ENCODE measurements at regions not wholly inside any gene's neighbourhood (a gene's known extent, or its start where the extent isn't known, plus 50 kb on each side); places are given as distances from the start of the nearest gene placed in this dataset.

DNA sequence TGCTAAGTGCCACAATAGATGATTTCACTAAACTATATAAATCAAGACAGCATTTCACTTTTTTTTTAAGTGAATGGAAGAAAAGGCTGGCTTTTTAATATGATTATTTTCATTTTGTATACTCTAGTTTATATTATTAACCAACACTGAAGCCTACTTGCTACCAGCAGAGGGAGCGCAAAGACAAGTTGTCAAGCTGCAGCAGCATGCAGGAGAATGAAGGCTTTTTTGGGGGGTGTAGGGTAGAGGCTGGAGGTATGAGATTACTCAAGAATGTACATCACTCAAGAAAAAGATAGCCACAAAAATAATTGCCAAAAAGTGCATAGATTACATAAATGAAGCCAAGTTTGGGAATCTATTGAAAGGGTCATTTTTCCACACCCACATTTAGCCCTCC is 519.5 kb downstream of the FGF13 start:
- no peaks in the 10 kb centered on the region for H3K4me1 Mint-ChIP-seq
- TF ChIP-seq, protein P1, sequence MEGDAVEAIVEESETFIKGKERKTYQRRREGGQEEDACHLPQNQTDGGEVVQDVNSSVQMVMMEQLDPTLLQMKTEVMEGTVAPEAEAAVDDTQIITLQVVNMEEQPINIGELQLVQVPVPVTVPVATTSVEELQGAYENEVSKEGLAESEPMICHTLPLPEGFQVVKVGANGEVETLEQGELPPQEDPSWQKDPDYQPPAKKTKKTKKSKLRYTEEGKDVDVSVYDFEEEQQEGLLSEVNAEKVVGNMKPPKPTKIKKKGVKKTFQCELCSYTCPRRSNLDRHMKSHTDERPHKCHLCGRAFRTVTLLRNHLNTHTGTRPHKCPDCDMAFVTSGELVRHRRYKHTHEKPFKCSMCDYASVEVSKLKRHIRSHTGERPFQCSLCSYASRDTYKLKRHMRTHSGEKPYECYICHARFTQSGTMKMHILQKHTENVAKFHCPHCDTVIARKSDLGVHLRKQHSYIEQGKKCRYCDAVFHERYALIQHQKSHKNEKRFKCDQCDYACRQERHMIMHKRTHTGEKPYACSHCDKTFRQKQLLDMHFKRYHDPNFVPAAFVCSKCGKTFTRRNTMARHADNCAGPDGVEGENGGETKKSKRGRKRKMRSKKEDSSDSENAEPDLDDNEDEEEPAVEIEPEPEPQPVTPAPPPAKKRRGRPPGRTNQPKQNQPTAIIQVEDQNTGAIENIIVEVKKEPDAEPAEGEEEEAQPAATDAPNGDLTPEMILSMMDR (IDR thresholded peaks at IDR 0.05): peak; percentile 75
- no peak for TF ChIP-seq EZH2 (IDR thresholded peaks at IDR 0.05)
- Histone ChIP-seq H3K9me3 (ENCODE audit: low read depth) (peaks cover 4% of the 10 kb centered on the region), H3K79me2 (ENCODE audit: low read depth) (no peaks in the 10 kb centered on the region), H3K9ac (no peak overlapping the region), H3K4me3 (no peak overlapping the region), H3K27ac (no peak overlapping the region), H4K20me1 (ENCODE audit: low read depth) (no peaks in the 10 kb centered on the region), H3K4me2 (no peak overlapping the region), H3K36me3 (no peaks in the 10 kb centered on the region), H2AFZ (replicated peaks) (no peak overlapping the region), H3F3A (ENCODE audit: low read depth) (no peaks in the 10 kb centered on the region), H3K27me3 (no peaks in the 10 kb centered on the region), H3K4me1 (no peaks in the 10 kb centered on the region)
- H3K36me3 Mint-ChIP-seq: no peaks in the 10 kb centered on the region
- H3K27ac Mint-ChIP-seq: no peak overlapping the region
- DNase-seq (ENCODE audit: low spot score): peak; percentile 64
- H3K9me3 Mint-ChIP-seq: no peaks in the 10 kb centered on the region
- H3K27me3 Mint-ChIP-seq (ENCODE audit: insufficient read depth, low read depth): peaks cover 2% of the 10 kb centered on the region
- no peak overlapping the region for H3K4me3 Mint-ChIP-seq

DNA sequence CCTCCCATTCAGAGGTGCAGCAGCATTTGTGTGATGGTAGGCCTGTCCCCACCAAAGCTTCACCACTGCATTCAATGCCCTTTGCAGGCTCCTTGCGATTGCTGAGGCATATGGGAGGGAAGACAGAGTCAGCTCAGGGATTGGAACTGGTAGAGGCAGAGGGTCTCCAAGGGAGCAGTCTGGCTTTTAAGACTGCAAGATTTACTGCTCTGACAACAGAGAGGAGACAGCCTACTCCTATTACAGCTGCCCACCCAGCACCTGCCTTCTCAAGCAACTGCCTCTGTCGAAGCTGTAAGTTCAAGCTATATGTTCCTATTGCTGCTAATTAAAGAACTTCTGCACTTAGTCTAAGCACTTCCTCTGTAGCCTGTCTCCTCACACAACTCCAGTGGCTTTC is 481.8 kb downstream of the FGF13 start:
- H3K4me3 ChIP-seq: no peak overlapping the region
- Mint-ChIP-seq H3K4me1 (no peaks in the 10 kb centered on the region), H3K4me3 (no peak overlapping the region), H3K27me3 (ENCODE audit: insufficient read depth, low read depth) (no peaks in the 10 kb centered on the region), H3K27ac (no peak overlapping the region), H3K9me3 (peaks cover 12% of the 10 kb centered on the region), H3K36me3 (no peaks in the 10 kb centered on the region)
- no peaks in the 10 kb centered on the region for H3F3A ChIP-seq (ENCODE audit: low read depth)
- no peak overlapping the region for H3K27ac ChIP-seq
- H3K4me2 ChIP-seq: no peak overlapping the region
- no peaks in the 10 kb centered on the region for H3K36me3 ChIP-seq
- no peaks in the 10 kb centered on the region for H3K79me2 ChIP-seq (ENCODE audit: low read depth)
- no peak for DNase-seq (ENCODE audit: low spot score)
- H3K4me1 ChIP-seq: no peaks in the 10 kb centered on the region
- TF ChIP-seq, protein P1 (IDR thresholded peaks at IDR 0.05): no peak
- TF ChIP-seq EZH2 (IDR thresholded peaks at IDR 0.05) (no peak), EZH2phosphoT487 (IDR thresholded peaks at IDR 0.05) (no peak)
- no peaks in the 10 kb centered on the region for H3K9me3 ChIP-seq (ENCODE audit: low read depth)
- H2AFZ ChIP-seq (replicated peaks): no peak overlapping the region
- no peaks in the 10 kb centered on the region for H4K20me1 ChIP-seq (ENCODE audit: low read depth)
- no peaks in the 10 kb centered on the region for H3K27me3 ChIP-seq
- no peak overlapping the region for H3K9ac ChIP-seq

DNA sequence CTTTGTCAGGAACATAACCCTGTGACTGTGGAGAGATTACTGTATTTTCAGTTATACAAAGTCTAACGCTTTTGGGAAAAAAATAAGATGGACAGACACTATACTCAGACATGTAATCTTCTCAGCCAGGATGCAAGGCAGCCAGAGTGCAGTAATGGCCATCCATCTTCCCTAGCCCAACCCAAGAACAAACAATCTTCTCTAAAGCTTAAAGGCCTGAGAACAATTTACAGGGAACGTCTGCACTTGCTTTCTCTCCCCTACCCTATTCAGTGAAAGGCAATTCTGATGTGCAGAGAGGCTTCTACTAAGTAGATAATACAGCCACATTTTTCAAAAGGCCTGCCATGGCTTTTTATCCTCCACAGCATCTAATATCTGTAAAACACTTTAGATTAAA is 471.3 kb downstream of the FGF13 start:
- H3K27me3 Mint-ChIP-seq (ENCODE audit: insufficient read depth, low read depth): no peaks in the 10 kb centered on the region
- H3K79me2 ChIP-seq (ENCODE audit: low read depth): no peaks in the 10 kb centered on the region
- no peak overlapping the region for H3K4me3 Mint-ChIP-seq
- H4K20me1 ChIP-seq (ENCODE audit: low read depth): no peaks in the 10 kb centered on the region
- H3K36me3 ChIP-seq: no peaks in the 10 kb centered on the region
- H3K4me1 Mint-ChIP-seq: no peaks in the 10 kb centered on the region
- no peak overlapping the region for H3K27ac ChIP-seq
- H3K9me3 Mint-ChIP-seq: no peaks in the 10 kb centered on the region
- no peak overlapping the region for H3K9ac ChIP-seq
- H3K27ac Mint-ChIP-seq: no peak overlapping the region
- no peaks in the 10 kb centered on the region for H3F3A ChIP-seq (ENCODE audit: low read depth)
- H3K4me3 ChIP-seq: no peak overlapping the region
- H3K4me2 ChIP-seq: no peak overlapping the region
- no peaks in the 10 kb centered on the region for H3K4me1 ChIP-seq
- H3K9me3 ChIP-seq (ENCODE audit: low read depth): no peaks in the 10 kb centered on the region
- DNase-seq (ENCODE audit: low spot score): no peak
- no peaks in the 10 kb centered on the region for H3K36me3 Mint-ChIP-seq
- no peak overlapping the region for H2AFZ ChIP-seq (replicated peaks)
- H3K27me3 ChIP-seq: no peaks in the 10 kb centered on the region
- TF ChIP-seq EZH2phosphoT487 (IDR thresholded peaks at IDR 0.05) (no peak), EZH2 (IDR thresholded peaks at IDR 0.05) (no peak)
- TF ChIP-seq, protein P1 (IDR thresholded peaks at IDR 0.05): no peak

DNA sequence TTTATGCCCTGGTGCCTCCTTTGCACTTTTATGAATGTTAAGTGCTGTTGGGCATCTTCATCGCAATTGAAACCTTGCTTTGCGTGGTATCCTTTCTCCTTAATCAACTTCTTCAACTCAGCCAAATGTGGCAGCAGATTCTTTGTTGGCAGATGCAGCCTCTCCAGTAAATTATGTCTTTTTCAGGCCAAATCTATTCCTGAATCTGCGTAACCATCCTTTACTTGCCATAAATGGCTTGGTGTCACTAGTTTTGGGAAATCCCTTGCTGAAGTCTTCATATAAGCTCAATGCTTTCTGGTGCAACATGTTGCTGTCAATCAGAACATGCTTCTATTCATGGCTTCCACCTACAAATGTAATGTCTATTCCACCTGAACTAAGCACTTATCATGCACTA is 457.5 kb downstream of the FGF13 start:
- H3K9me3 Mint-ChIP-seq: no peaks in the 10 kb centered on the region
- no peaks in the 10 kb centered on the region for H3K36me3 Mint-ChIP-seq
- H3K27me3 Mint-ChIP-seq (ENCODE audit: insufficient read depth, low read depth): no peaks in the 10 kb centered on the region
- Histone ChIP-seq H3F3A (ENCODE audit: low read depth) (no peaks in the 10 kb centered on the region), H4K20me1 (ENCODE audit: low read depth) (no peaks in the 10 kb centered on the region), H3K27me3 (no peaks in the 10 kb centered on the region), H3K9ac (no peak overlapping the region), H3K4me1 (peaks cover 11% of the 10 kb centered on the region), H3K4me3 (no peak overlapping the region), H3K36me3 (no peaks in the 10 kb centered on the region), H3K79me2 (ENCODE audit: low read depth) (no peaks in the 10 kb centered on the region), H2AFZ (replicated peaks) (no peak overlapping the region), H3K9me3 (ENCODE audit: low read depth) (peaks cover 4% of the 10 kb centered on the region), H3K27ac (no peak overlapping the region), H3K4me2 (no peak overlapping the region)
- no peak for DNase-seq (ENCODE audit: low spot score)
- H3K27ac Mint-ChIP-seq: no peak overlapping the region
- H3K4me1 Mint-ChIP-seq: peaks cover 21% of the 10 kb centered on the region
- H3K4me3 Mint-ChIP-seq: no peak overlapping the region
- TF ChIP-seq, protein P1 (IDR thresholded peaks at IDR 0.05): no peak
- TF ChIP-seq EZH2 (IDR thresholded peaks at IDR 0.05) (no peak), EZH2phosphoT487 (IDR thresholded peaks at IDR 0.05) (no peak)

Data from neural progenitor cell (in vitro differentiated cells).